ENCODE measurements at regions not wholly inside any gene's neighbourhood (a gene's known extent, or its start where the extent isn't known, plus 50 kb on each side); places are given as distances from the start of the nearest gene placed in this dataset.
"Not testable (repeated sequence)": the region's sequence is repeated elsewhere in the genome, so short reads cannot be mapped to it uniquely, and the experiment has no call there.

GRCh38 chr1:89436856-89437255, 73.0 kb downstream of the GBP6 start:
- TF ChIP-seq CTCF (IDR thresholded peaks at IDR 0.05): no peak
- Histone ChIP-seq H3K27me3 (replicated peaks; ENCODE audit: insufficient read depth) (no peaks in the 10 kb centered on the region), H3K9me3 (peaks cover 17% of the 10 kb centered on the region), H3K4me1 (ENCODE audit: control insufficient read depth in 1 of 2, low read depth in 2 of 2) (no peaks in the 10 kb centered on the region), H3K4me3 (no peak overlapping the region), H3K36me3 (no peaks in the 10 kb centered on the region), H3K27ac (no peak overlapping the region)
- DNase-seq (ENCODE audit: low spot score) (no peak), ATAC-seq (ENCODE audit: insufficient number of reproducible peaks, low FRiP score, low read depth) (no peak)

DNA sequence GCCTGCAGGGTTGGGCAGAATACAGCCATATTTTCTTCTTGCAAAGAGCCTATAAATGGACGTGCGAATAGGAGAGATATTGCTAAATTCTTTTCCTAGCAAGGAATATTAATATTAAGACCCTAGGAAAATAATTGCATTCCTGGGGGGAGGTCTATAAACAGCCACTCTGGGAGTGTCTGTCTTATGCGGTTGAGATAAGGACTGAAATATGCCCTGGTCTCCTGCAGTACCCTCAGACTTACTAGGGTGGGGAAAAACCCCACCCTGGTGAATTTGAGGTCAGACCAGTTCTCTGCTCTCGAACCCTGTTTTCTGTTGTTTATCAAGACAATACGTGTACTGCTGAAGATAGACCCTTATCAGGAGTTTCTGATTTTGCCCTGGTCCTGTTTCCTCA, 74.4 kb downstream of the GBP6 start:
- H3K27me3 ChIP-seq (replicated peaks; ENCODE audit: insufficient read depth); DNase-seq (ENCODE audit: low spot score); H3K4me3 ChIP-seq; H3K27ac ChIP-seq; ATAC-seq (ENCODE audit: insufficient number of reproducible peaks, low FRiP score, low read depth); H3K36me3 ChIP-seq; H3K4me1 ChIP-seq (ENCODE audit: control insufficient read depth in 1 of 2, low read depth in 2 of 2): not testable (repeated sequence)
- peaks cover 17% of the 10 kb centered on the region for H3K9me3 ChIP-seq

DNA sequence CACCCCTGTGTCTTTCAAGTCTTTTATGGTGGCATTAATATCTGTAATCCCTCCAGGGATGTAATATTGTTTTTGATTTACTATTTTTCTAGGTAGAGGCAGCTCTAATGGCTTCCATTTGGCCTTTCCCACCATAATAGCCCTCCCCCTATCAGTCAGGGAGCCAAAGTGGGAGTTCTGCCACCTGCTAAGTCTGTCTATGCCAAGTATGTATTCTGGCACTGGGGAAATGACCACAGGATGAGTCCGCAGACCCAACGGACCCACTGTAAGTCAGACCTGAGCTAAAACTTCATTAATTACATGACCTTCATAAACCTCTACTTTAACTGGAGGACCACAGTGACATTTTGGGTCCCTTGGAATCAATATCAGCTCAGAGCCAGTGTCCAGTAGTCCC, 77.1 kb downstream of the GBP6 start:
- Histone ChIP-seq H3K4me3 (no peak overlapping the region), H3K9me3 (peaks cover 17% of the 10 kb centered on the region), H3K27me3 (replicated peaks; ENCODE audit: insufficient read depth) (no peaks in the 10 kb centered on the region), H3K27ac (no peak overlapping the region), H3K36me3 (no peaks in the 10 kb centered on the region), H3K4me1 (ENCODE audit: control insufficient read depth in 1 of 2, low read depth in 2 of 2) (no peaks in the 10 kb centered on the region)
- no peak for TF ChIP-seq CTCF (IDR thresholded peaks at IDR 0.05)
- no peak for DNase-seq (ENCODE audit: low spot score)
- no peak for ATAC-seq (ENCODE audit: insufficient number of reproducible peaks, low FRiP score, low read depth)

DNA sequence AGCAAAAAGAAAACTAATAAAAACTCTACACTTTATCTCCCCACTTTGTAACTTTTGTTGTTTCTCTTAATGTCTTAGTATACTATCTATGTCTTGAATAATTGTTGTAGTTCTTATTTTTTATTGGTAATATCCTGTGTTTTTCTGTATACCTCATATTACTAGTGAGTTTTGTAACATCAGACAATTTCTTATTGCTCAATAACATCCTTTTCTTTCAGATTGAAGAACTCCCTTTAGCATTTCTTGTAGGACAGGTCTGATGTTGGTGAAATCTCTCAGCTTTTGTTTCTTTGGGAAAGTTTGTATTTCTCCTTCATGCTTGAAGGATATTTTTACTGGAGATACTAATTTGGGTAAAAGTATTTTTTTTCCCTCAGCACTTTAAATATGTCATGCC, 79.8 kb upstream of the LRRC8B start:
- no peak for TF ChIP-seq CTCF (IDR thresholded peaks at IDR 0.05)
- DNase-seq (ENCODE audit: low spot score) (no peak), ATAC-seq (ENCODE audit: insufficient number of reproducible peaks, low FRiP score, low read depth) (no peak)
- no peaks in the 10 kb centered on the region for H3K27me3 ChIP-seq (replicated peaks; ENCODE audit: insufficient read depth)
- no peaks in the 10 kb centered on the region for H3K36me3 ChIP-seq
- H3K9me3 ChIP-seq: no peaks in the 10 kb centered on the region
- H3K4me3 ChIP-seq: no peak overlapping the region
- no peaks in the 10 kb centered on the region for H3K4me1 ChIP-seq (ENCODE audit: control insufficient read depth in 1 of 2, low read depth in 2 of 2)
- H3K27ac ChIP-seq: no peak overlapping the region

GRCh38 chr1:89451011-89451410, 73.6 kb upstream of the LRRC8B start:
- no peaks in the 10 kb centered on the region for H3K4me1 ChIP-seq (ENCODE audit: control insufficient read depth in 1 of 2, low read depth in 2 of 2)
- H3K27me3 ChIP-seq (replicated peaks; ENCODE audit: insufficient read depth): no peaks in the 10 kb centered on the region
- no peak for TF ChIP-seq CTCF (IDR thresholded peaks at IDR 0.05)
- no peak overlapping the region for H3K4me3 ChIP-seq
- H3K9me3 ChIP-seq: no peaks in the 10 kb centered on the region
- H3K27ac ChIP-seq: no peak overlapping the region
- no peak for ATAC-seq (ENCODE audit: insufficient number of reproducible peaks, low FRiP score, low read depth)
- no peaks in the 10 kb centered on the region for H3K36me3 ChIP-seq
- no peak for DNase-seq (ENCODE audit: low spot score)

GRCh38 chr1:89453123-89453972, 71.3 kb upstream of the LRRC8B start:
- Histone ChIP-seq H3K9me3 (no peaks in the 10 kb centered on the region), H3K4me3 (no peak overlapping the region), H3K4me1 (ENCODE audit: control insufficient read depth in 1 of 2, low read depth in 2 of 2) (no peaks in the 10 kb centered on the region), H3K27ac (no peak overlapping the region), H3K36me3 (no peaks in the 10 kb centered on the region), H3K27me3 (replicated peaks; ENCODE audit: insufficient read depth) (no peaks in the 10 kb centered on the region)
- no peak for TF ChIP-seq CTCF (IDR thresholded peaks at IDR 0.05)
- no peak for DNase-seq (ENCODE audit: low spot score)
- no peak for ATAC-seq (ENCODE audit: insufficient number of reproducible peaks, low FRiP score, low read depth)

All from thoracic aorta (tissue), 2 donors.